Psoas muscle (tissue), 7 donors: ENCODE measurements at regions not wholly inside any gene's neighbourhood (a gene's known extent, or its start where the extent isn't known, plus 50 kb on each side); places are given as distances from the start of the nearest gene placed in this dataset.

ENCODE experiments used
- ATAC-seq, 4 donors: fragments of 200-7000 bp; cut with Tn5 transposase; one replicate each; pipeline ENCODE4 v1.9.1; 2020; ENCODE audit warnings: moderate library complexity in 3 of 4, mild to moderate bottlenecking in 2 of 4
- DNase-seq, 2 donors: peaks; one replicate each; pipeline ENCODE4 v3.0.0-alpha.2; 2020
- H3K27ac ChIP-seq: fragments of 200-600 bp; one replicate; pipeline ENCODE4 v1.8.0; 2022
- H3K27me3 ChIP-seq, 3 donors: fragments of 200-600 bp in 1 of 3; one replicate each; pipeline versions ENCODE4 v1.6.1 to v1.8.0; 2013 to 2022; ENCODE audit warnings: low read length in 2 of 3, mild to moderate bottlenecking in 2 of 3, moderate library complexity in 1 of 3; ENCODE audit not compliant: insufficient read depth in 3 of 3
- H3K36me3 ChIP-seq, 2 donors: fragments of 200-600 bp in 1 of 2; one replicate each; pipeline versions ENCODE4 v1.6.1 to v1.8.0; 2013 to 2022; ENCODE audit warnings: low read depth in 1 of 2, mild to moderate bottlenecking in 1 of 2, moderate library complexity in 1 of 2; ENCODE audit not compliant: insufficient read depth in 1 of 2
- H3K4me1 ChIP-seq: fragments of 200-600 bp; one replicate; pipeline ENCODE4 v1.8.0; 2022
- H3K4me3 ChIP-seq: fragments of 200-600 bp; one replicate; pipeline ENCODE4 v1.8.0; 2022; ENCODE audit warnings: mild to moderate bottlenecking
- H3K9me3 ChIP-seq: fragments of 200-600 bp; one replicate; pipeline ENCODE4 v1.8.0; 2022
- whole genome bisulfite sequencing, 3 donors: extraction: QIAGEN DNeasy Blood & Tissue Kit; methylation state at CpG; one replicate each; pipeline versions ENCODE4 v1.1.6 to v1.1.7; 2013; 5-methylcytosine and 5-hydroxymethylcytosine counted together
- intact Hi-C, 2 donors: fragments of 100-400 bp; cut with DNase I; formaldehyde crosslinking; loops; one replicate each; pipeline versions ENCODE4 v1.11.0 to v1.14.2; 2022
- TF ChIP-seq, protein P1 (sequence below): fragments of 200-600 bp; IDR thresholded peaks from one replicate; pipeline ENCODE4 v1.8.0; 2022; ENCODE audit warnings: antibody characterized with exemption
- donor health status: healthy with polysubstance abuse.
- donor health status: DM: no; HTN: no; CAD: no; lungs with moderate emphysema.
- donor health status: Bipolar disorder and iron deficiency.
- donor health status: healthy.
- donor health status: DM: yes; HTN: yes; CAD: no.
- donor health status: DM: no; HTN: no; CAD: no.
- donor health status: DM: yes; HTN: yes; CAD: no.

DNA sequence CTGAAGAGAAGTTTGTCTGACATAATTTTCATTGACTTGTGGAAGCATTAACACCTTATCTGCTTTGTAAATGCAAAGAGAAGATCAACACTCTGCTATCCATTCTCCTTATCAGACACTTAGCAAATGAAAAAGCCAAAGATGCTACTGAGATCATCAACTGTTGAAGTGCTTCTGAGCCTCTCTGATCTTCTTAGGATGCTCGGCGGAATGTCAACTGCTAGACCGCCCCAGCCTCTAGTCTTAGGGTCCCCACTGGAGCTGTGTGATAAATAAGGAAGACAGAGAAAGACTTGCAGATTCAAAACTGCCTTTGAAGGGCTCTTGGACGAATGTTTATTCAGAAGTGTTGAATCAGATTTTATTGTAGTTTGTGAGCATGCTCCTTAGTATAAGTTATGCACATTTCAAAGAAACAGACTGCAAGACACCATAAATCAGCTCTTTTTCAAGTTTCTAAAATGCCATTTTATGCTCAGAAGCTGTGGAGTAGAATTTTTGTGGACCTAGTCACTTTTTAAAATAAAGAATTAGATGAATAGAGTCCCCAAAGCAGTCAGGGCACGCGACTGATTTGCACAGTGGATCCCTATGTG lies 197.9 kb downstream of the DIRAS2 start:
- no peaks in the 10 kb centered on the region for H3K36me3 ChIP-seq
- TF ChIP-seq, protein P1, sequence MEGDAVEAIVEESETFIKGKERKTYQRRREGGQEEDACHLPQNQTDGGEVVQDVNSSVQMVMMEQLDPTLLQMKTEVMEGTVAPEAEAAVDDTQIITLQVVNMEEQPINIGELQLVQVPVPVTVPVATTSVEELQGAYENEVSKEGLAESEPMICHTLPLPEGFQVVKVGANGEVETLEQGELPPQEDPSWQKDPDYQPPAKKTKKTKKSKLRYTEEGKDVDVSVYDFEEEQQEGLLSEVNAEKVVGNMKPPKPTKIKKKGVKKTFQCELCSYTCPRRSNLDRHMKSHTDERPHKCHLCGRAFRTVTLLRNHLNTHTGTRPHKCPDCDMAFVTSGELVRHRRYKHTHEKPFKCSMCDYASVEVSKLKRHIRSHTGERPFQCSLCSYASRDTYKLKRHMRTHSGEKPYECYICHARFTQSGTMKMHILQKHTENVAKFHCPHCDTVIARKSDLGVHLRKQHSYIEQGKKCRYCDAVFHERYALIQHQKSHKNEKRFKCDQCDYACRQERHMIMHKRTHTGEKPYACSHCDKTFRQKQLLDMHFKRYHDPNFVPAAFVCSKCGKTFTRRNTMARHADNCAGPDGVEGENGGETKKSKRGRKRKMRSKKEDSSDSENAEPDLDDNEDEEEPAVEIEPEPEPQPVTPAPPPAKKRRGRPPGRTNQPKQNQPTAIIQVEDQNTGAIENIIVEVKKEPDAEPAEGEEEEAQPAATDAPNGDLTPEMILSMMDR: no peak
- no peak overlapping the region for H3K27ac ChIP-seq
- H3K9me3 ChIP-seq: peaks cover under 1% of the 10 kb centered on the region
- DNase-seq: no peak
- ATAC-seq: no peak
- peaks cover 0 to 4% (median 0%) of the 10 kb centered on the region in 3 donors for H3K27me3 ChIP-seq
- no peak overlapping the region for H3K4me3 ChIP-seq
- no peaks in the 10 kb centered on the region for H3K4me1 ChIP-seq
- intact Hi-C loops: no loop called here
- WGBS, 3 donors: 73 to 76% (median 74%) methylated on average over 6 of the region's 6 CpGs

DNA sequence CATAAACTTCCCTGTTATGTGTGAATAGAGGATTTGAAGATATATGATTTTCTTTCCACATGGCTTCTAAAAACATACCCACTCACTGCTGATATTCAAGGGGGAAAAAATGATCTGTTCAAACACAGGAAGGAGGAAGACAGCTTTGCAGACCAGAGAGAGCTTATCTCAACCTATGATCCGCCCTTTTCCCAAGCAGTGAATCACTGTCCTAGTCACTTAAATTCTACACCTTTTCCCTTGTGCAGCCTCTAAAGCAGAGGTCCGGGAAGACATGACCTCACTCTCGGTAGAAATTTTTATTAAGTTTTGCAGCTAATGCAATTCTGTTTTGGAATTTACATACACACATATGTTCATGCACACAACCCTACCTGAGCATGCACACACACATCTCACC lies 197.2 kb downstream of the DIRAS2 start:
- no peaks in the 10 kb centered on the region for H3K4me1 ChIP-seq
- H3K4me3 ChIP-seq: no peak overlapping the region
- no peak overlapping the region for H3K27ac ChIP-seq
- no peak for ATAC-seq
- no peaks in the 10 kb centered on the region for H3K36me3 ChIP-seq
- TF ChIP-seq, protein P1: no peak
- no peaks in the 10 kb centered on the region for H3K9me3 ChIP-seq
- intact Hi-C loops: no loop called here
- peaks cover 0 to 4% (median 0%) of the 10 kb centered on the region in 3 donors for H3K27me3 ChIP-seq
- 74 to 80% (median 76%) methylated on average over 3 of the region's 3 CpGs for WGBS, 3 donors
- no peak for DNase-seq

DNA sequence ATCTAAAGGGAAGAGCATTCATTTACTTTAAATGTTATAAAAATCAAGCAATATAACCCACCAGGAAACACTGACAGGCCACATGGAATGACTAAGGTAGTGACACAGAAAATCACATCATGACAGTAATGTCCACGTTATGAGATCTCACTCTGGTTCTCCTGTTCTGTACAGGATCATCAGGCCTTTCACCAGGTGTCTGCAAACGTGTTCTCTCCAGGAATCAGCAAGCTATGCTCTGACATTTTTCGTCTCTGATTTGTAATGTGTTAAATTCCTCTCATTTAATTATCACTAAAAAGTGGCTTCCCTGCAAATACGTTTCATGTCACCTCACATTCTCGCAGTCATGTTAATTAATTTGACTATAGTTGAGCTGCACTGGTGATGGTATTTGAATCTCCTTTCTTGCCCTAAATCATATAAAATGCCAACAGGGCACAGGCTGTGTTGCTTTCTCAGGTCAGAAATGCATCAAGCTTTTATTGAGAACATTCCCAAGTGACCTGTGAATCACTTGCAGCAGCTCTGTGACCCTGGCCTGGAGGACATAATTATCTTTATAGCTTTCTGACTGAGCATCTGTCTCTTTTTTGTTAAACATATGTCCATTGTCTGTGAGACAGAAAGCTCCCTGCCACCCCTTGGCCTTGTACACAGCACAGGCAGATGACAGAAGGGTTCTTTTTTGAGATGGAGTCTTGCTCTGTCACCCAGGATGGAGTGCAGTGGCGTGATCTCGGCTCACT lies 196.2 kb downstream of the DIRAS2 start:
- DNase-seq (no peak), ATAC-seq (no peak)
- Histone ChIP-seq H3K36me3 (no peaks in the 10 kb centered on the region), H3K27ac (no peak overlapping the region), H3K4me3 (no peak overlapping the region), H3K9me3 (no peaks in the 10 kb centered on the region), H3K4me1 (no peaks in the 10 kb centered on the region), H3K27me3 (peaks cover 0 to 5% (median 0%) of the 10 kb centered on the region in 3 donors)
- TF ChIP-seq, protein P1: no peak
- intact Hi-C loops: no loop called here
- WGBS, 3 donors: 60 to 78% (median 64%) methylated on average over 7 of the region's 7 CpGs

DNA sequence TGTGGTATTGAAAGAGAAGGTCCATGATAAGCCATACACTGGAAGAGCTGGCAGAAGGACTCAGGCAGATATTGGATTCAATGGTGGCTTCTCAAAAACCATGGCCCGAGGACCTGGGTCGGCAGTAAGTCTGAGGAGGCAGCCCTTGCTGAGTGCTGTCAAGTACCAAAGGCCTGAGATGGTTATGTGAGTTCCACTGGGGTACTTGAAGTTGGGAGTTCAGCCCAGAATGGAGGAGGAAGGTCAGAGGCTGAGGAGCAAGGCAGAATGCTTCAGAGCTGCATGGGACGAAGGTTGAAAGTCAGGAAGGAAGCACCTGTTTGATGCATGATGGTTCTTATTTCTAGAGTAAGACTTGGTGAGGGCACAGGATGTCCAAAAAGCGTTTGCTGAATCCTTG lies 194.9 kb downstream of the DIRAS2 start:
- TF ChIP-seq, protein P1: no peak
- Histone ChIP-seq H3K36me3 (no peaks in the 10 kb centered on the region), H3K27ac (no peak overlapping the region), H3K9me3 (no peaks in the 10 kb centered on the region), H3K27me3 (peaks cover 0 to 5% (median 0%) of the 10 kb centered on the region in 3 donors), H3K4me1 (no peaks in the 10 kb centered on the region), H3K4me3 (no peak overlapping the region)
- ATAC-seq (no peak), DNase-seq (no peak)
- 83 to 87% (median 83%) methylated on average over 4 of the region's 4 CpGs for WGBS, 3 donors
- intact Hi-C loops: no loop called here
